ENCODE measurements at regions not wholly inside any gene's neighbourhood (a gene's known extent, or its start where the extent isn't known, plus 50 kb on each side); places are given as distances from the start of the nearest gene placed in this dataset.
"Not testable (repeated sequence)": the region's sequence is repeated elsewhere in the genome, so short reads cannot be mapped to it uniquely, and the experiment has no call there.

- in situ Hi-C loops (cut with HindIII; ENCODE audit: low pct_unique_long_range_greater_than_20kb, low sequenced_read_pairs): no loop called here
- DNase-seq (ENCODE audit: low read depth): no peak
Observed at GRCh38 chr6:115271434-115271833, 789.3 kb downstream of the FRK start.

- in situ Hi-C loops (cut with HindIII; ENCODE audit: low pct_unique_long_range_greater_than_20kb, low sequenced_read_pairs): no loop called here
- no peak for DNase-seq (ENCODE audit: low read depth)
Observed at GRCh38 chr6:115270953-115271352, 789.7 kb downstream of the FRK start.

- no peak for DNase-seq (ENCODE audit: low read depth)
- in situ Hi-C loops (cut with HindIII; ENCODE audit: low pct_unique_long_range_greater_than_20kb, low sequenced_read_pairs): no loop called here
Observed at GRCh38 chr6:115241373-115241772, 819.3 kb downstream of the FRK start.

GRCh38 chr6:115221198-115221597 is 839.5 kb downstream of the FRK start:
- DNase-seq (ENCODE audit: low read depth): no peak
- in situ Hi-C loops (cut with HindIII; ENCODE audit: low pct_unique_long_range_greater_than_20kb, low sequenced_read_pairs): no loop called here

GRCh38 chr6:115220551-115221159 is 840.0 kb downstream of the FRK start:
- DNase-seq (ENCODE audit: low read depth): no peak
- in situ Hi-C loops (cut with HindIII; ENCODE audit: low pct_unique_long_range_greater_than_20kb, low sequenced_read_pairs): no loop called here

GRCh38 chr6:115219645-115220044 is 841.0 kb downstream of the FRK start:
- DNase-seq (ENCODE audit: low read depth): no peak
- in situ Hi-C loops (cut with HindIII; ENCODE audit: low pct_unique_long_range_greater_than_20kb, low sequenced_read_pairs): no loop called here

GRCh38 chr6:115216835-115217234 is 843.9 kb downstream of the FRK start:
- in situ Hi-C loops (cut with HindIII; ENCODE audit: low pct_unique_long_range_greater_than_20kb, low sequenced_read_pairs): no loop called here
- no peak for DNase-seq (ENCODE audit: low read depth)

- DNase-seq (ENCODE audit: low read depth): no peak
- in situ Hi-C loops (cut with HindIII; ENCODE audit: low pct_unique_long_range_greater_than_20kb, low sequenced_read_pairs): no loop called here
Observed at GRCh38 chr6:115214283-115214682, 846.4 kb downstream of the FRK start.

GRCh38 chr6:115203381-115203780 is 857.3 kb downstream of the FRK start:
- in situ Hi-C loops (cut with HindIII; ENCODE audit: low pct_unique_long_range_greater_than_20kb, low sequenced_read_pairs): no loop called here
- no peak for DNase-seq (ENCODE audit: low read depth)

GRCh38 chr6:115194981-115195638 is 852.3 kb upstream of the HS3ST5 start:
- DNase-seq (ENCODE audit: low read depth): no peak
- in situ Hi-C loops (cut with HindIII; ENCODE audit: low pct_unique_long_range_greater_than_20kb, low sequenced_read_pairs): no loop called here

- in situ Hi-C loops (cut with HindIII; ENCODE audit: low pct_unique_long_range_greater_than_20kb, low sequenced_read_pairs): no loop called here
Observed at GRCh38 chr6:115191989-115192388, 849.2 kb upstream of the HS3ST5 start.

GRCh38 chr6:115190534-115190933 is 847.7 kb upstream of the HS3ST5 start:
- in situ Hi-C loops (cut with HindIII; ENCODE audit: low pct_unique_long_range_greater_than_20kb, low sequenced_read_pairs): no loop called here
- DNase-seq (ENCODE audit: low read depth): no peak

More at GRCh38 chr6:115191989-115192388, 849.2 kb upstream of the HS3ST5 start:
- no peak for DNase-seq (ENCODE audit: low read depth)

GRCh38 chr6:115175456-115175855 is 832.6 kb upstream of the HS3ST5 start:
- DNase-seq (ENCODE audit: low read depth); in situ Hi-C loops (cut with HindIII; ENCODE audit: low pct_unique_long_range_greater_than_20kb, low sequenced_read_pairs): not testable (repeated sequence)

GRCh38 chr6:115165912-115166311 is 823.1 kb upstream of the HS3ST5 start:
- in situ Hi-C loops (cut with HindIII; ENCODE audit: low pct_unique_long_range_greater_than_20kb, low sequenced_read_pairs): not testable (repeated sequence)

GRCh38 chr6:115159733-115160132 is 816.9 kb upstream of the HS3ST5 start:
- in situ Hi-C loops (cut with HindIII; ENCODE audit: low pct_unique_long_range_greater_than_20kb, low sequenced_read_pairs): no loop called here

More at GRCh38 chr6:115165912-115166311, 823.1 kb upstream of the HS3ST5 start:
- not testable (repeated sequence) for DNase-seq (ENCODE audit: low read depth)

GRCh38 chr6:115137910-115138309 is 795.1 kb upstream of the HS3ST5 start:
- DNase-seq (ENCODE audit: low read depth): no peak
- in situ Hi-C loops (cut with HindIII; ENCODE audit: low pct_unique_long_range_greater_than_20kb, low sequenced_read_pairs): no loop called here

More at GRCh38 chr6:115159733-115160132, 816.9 kb upstream of the HS3ST5 start:
- DNase-seq (ENCODE audit: low read depth): no peak

- no peak for DNase-seq (ENCODE audit: low read depth)
- in situ Hi-C loops (cut with HindIII; ENCODE audit: low pct_unique_long_range_greater_than_20kb, low sequenced_read_pairs): no loop called here
Observed at GRCh38 chr6:115133790-115134189, 791.0 kb upstream of the HS3ST5 start.

GRCh38 chr6:115131709-115132490 is 789.1 kb upstream of the HS3ST5 start:
- in situ Hi-C loops (cut with HindIII; ENCODE audit: low pct_unique_long_range_greater_than_20kb, low sequenced_read_pairs): no loop called here

GRCh38 chr6:115121513-115121912 is 778.7 kb upstream of the HS3ST5 start:
- in situ Hi-C loops (cut with HindIII; ENCODE audit: low pct_unique_long_range_greater_than_20kb, low sequenced_read_pairs); DNase-seq (ENCODE audit: low read depth): not testable (repeated sequence)

More at GRCh38 chr6:115131709-115132490, 789.1 kb upstream of the HS3ST5 start:
- no peak for DNase-seq (ENCODE audit: low read depth)

Measured in Caki2 (cell line).